NCI-H1417 treated with DMSO at 0.1 percent for 48 hours (cell line): ENCODE measurements at regions not wholly inside any gene's neighbourhood (a gene's known extent, or its start where the extent isn't known, plus 50 kb on each side); places are given as distances from the start of the nearest gene placed in this dataset.
"Not testable (repeated sequence)": the region's sequence is repeated elsewhere in the genome, so short reads cannot be mapped to it uniquely, and the experiment has no call there.

Experiments
- DNase-seq: peaks from one replicate; lab custom pipeline; 2025; lab: John Stamatoyannopoulos, UW

DNA sequence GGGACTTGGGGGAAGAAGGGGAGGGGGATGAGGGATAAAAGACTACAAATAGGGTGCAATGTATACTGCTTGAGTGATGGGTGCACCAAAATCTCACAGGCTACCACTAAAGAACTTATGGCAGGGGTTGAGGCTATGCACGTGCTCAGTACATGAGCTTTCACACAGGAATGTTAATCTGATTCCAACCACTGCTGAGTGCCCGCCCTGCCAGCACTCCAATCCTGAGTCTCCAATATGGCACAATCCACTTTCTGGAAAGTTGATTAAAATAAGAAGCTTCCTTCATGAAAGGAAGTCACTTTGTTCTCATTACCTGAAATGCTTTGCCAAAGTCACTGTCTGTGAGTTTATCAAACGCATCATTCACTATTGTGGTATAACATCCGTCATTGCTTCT is 463.0 kb downstream of the IRS2 start:
- DNase-seq: no peak

GRCh38 chr13:109318945-109319590 is 467.3 kb downstream of the IRS2 start:
- no peak for DNase-seq

DNA sequence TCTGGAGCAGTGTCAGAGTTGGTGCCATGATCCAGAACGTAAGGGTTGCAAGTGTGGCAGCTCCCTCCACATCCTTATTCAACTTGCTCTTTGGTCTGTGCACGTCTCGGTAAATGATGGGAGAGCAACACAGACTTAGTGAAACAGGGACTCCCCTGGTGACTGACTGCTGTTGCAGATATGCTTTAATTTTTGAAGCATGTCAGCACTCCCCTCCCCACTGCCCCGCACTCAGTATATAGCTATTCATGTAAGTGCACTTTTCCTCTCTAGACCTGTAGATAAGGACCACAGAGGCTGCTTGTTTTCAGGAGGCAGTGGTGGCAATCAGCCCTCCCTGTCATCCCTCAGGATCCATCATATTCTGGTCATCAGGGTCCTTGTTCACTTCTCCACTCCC is 470.9 kb downstream of the IRS2 start:
- DNase-seq: no peak

DNA sequence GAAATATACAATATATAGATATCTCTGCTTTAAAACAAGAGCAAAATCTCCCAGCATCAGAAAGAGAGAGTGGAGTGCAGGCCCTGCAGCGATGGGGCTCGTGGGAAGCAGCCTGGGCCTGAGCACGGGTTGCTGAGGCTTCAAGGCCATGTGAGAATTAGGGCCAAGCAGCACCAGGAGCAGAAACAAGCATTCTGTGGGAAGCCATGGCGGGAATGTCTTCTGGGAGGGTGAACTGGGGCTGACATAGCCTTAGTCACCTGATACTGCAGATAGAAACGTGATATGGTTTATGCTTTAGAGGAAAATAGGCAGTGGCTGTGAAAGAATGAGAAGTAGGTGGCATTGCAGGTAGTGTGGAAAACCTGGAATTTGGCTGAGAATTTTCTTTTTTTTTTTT is 472.3 kb downstream of the IRS2 start:
- no peak for DNase-seq

DNA sequence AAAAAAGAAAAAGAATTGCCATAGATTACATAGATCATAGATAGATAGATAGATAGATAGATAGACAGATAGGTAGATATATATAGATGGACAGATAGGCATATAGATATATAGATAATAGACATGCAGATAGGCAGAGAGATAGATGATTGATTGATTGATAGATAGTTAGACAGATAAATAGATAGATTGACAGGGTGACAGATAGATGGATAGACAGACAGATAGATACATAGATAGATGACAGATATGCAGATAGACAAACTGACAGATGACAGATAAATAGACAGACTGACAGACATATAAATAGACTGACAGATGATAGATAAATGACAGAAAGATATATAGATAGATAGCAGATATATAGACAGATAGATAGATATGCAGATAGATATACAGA is 474.0 kb downstream of the IRS2 start:
- DNase-seq: no peak

DNA sequence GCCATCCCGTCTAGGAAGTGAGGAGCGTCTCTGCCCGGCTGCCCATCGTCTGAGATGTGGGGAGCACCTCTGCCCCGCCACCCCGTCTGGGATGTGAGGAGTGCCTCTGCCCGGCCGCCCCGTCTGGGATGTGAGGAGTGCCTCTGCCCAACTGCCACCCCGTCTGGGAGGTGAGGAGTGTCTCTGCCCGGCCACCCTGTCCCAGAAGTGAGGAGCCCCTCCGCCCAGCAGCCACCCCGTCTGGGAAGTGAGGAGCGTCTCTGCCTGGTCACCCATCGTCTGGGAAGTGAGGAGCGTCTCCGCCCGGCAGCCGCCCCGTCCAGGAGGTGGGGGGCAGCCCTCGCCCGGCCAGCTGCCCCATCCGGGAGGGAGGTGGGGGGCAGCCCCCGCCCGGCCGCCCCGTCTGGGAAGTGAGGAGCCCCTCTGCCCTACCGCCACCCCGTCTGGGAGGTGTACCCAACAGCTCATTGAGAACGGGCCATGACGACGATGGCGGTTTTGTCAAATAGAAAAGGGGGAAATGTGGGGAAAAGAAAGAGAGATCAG is 474.9 kb downstream of the IRS2 start:
- DNase-seq: not testable (repeated sequence)

GRCh38 chr13:109309625-109310363 is 476.6 kb downstream of the IRS2 start:
- peak; percentile 92 for DNase-seq

DNA sequence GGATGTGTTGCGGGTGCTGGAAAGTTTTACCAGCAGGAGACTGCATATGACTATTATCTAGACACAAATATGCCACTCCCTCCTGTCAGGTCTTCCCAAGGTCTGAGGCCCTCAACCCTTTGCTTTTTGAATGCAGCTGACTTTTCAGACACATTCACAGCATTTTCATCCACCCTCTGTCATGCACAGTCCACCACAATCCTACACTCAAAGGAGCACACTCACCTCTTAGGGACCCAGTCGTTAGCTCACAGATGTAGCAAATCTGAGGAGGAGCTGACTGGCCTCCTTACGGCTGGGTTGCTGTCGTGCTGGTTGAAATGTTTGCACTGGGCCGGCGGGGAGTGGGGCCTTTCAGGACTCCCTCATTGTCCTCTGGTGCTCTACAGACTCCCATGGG is 479.4 kb downstream of the IRS2 start:
- DNase-seq: no peak

GRCh38 chr13:109301726-109302125 is 484.7 kb downstream of the IRS2 start:
- no peak for DNase-seq

DNA sequence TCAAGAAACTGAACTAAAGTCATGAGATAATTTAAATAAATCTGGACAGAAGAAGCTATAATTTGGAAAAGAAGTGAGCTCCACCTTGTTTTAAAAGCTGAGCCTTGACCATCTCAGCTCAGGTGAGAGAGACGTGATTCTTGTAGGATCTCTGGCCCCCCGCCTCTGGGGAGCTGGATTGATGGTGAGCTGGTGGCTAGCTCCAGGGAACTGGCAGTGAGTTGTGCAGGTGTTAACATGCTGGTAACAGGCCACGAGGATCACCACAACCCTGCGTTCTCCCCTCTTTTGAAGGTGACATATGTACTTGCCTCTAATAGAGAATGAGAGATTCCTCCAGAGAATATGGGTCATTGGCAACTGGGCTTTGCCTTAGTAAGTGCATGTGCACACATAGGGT is 485.1 kb downstream of the IRS2 start:
- no peak for DNase-seq

GRCh38 chr13:109297628-109298027 is 488.8 kb downstream of the IRS2 start:
- DNase-seq: no peak

- no peak for DNase-seq
These were observed 493.2 kb downstream of the IRS2 start for GRCh38 chr13:109293166-109293565.

GRCh38 chr13:109288151-109288709 is 498.2 kb downstream of the IRS2 start:
- no peak for DNase-seq

DNA sequence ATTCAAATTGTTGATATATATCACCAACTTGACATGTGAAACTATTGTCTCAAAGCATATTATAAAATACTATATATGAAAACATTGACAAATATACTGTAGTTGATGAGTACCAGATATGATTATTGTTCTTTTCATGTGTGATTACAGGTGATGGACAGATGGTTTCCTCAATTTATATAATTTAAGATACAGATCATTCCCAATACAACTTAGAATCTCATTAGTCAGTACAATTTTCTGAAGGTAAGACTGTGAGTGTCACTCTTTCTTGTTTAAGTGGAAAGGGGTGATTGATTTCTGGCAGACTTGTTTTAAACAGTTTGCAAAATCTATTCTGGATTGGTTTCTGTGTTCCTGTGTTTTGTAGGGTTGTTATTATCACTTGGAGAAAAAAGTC is 498.8 kb downstream of the IRS2 start:
- DNase-seq: no peak

DNA sequence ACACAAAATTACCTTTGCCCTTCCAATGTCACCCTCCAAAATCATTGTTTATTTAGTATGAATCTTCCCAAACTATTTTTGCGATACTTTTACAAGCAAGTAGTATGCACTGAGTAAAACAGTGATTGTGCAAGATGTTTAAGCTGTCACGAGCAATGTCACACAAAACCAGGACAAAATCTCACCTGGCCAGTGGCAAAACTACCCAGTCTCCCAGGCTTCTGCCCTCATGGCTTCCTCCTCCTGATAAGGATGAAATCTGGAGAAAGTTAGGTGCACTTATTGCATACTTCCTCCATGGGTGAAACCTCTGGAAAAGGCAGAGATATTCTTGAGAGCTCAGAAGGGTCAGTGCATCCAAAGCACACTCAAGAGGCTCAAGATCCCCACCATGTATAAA is 500.8 kb downstream of the IRS2 start:
- no peak for DNase-seq

- DNase-seq: no peak
These were observed 504.3 kb downstream of the IRS2 start for GRCh38 chr13:109281903-109282635.

GRCh38 chr13:109281017-109281902 is 505.1 kb downstream of the IRS2 start:
- DNase-seq: no peak

- no peak for DNase-seq
These were observed 510.1 kb downstream of the IRS2 start for GRCh38 chr13:109276261-109276660.

GRCh38 chr13:109275852-109276251 is 510.5 kb downstream of the IRS2 start:
- DNase-seq: no peak

DNA sequence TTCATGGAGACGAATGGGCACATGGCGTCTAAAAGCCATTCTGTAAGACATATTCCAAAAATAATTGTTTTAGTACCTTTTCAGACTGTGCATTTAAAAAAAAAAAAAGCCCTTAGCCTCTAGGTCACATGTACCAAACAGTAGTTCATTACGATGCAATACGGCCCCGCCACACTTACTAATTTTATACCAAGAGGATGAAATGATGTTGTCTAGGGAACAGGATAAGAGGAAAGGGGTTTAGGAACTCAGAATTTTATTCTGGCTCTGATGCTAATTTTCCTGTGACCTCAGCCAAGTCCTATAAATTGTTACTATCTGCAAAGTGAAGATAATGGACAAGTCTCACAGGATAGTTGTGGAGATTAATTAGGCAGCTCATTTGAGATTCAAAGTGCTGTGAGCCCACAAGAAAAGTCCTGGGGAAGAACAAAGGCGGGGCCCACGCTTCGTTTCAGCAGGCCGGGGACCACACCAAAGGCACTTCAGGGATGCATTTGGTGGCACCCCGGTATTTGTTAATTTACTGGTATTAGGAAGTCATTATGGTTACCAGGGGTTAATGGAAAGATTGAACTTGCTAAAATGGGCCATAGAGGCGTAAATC is 511.1 kb downstream of the IRS2 start:
- DNase-seq: no peak

GRCh38 chr13:109274188-109274821 is 512.1 kb downstream of the IRS2 start:
- no peak for DNase-seq
